Sigmoid colon (tissue), 4 donors: ENCODE measurements at regions not wholly inside any gene's neighbourhood (a gene's known extent, or its start where the extent isn't known, plus 50 kb on each side); places are given as distances from the start of the nearest gene placed in this dataset.

Experiments used
- CTCF ChIP-seq, 4 experiments: fragments of 450-650 bp in 3 of 4; fragments of 200-600 bp in 1 of 4; IDR thresholded peaks; one replicate each; pipeline ENCODE4 v1.5.1; 2016 to 2019; ENCODE audit warnings: antibody characterized with exemption in 4 of 4, mild to moderate bottlenecking in 3 of 4, moderate library complexity in 2 of 4
- EP300 ChIP-seq, 4 donors: sonication (generic); formaldehyde crosslinking; IDR thresholded peaks; one replicate each; pipeline ENCODE4 v1.6.1; 2017; ENCODE audit warnings: antibody characterized with exemption in 4 of 4
- POLR2A ChIP-seq, 2 donors: fragments of 450-650 bp; IDR thresholded peaks; one replicate each; pipeline ENCODE4 v1.6.1; 2016; ENCODE audit warnings: antibody characterized with exemption in 2 of 2, mild to moderate bottlenecking in 2 of 2, moderate library complexity in 2 of 2

GRCh38 chr3:31210068-31210645, 315.7 kb upstream of the GADL1 start:
- TF ChIP-seq CTCF (IDR thresholded peaks at IDR 0.05) (no peak), POLR2A (IDR thresholded peaks at IDR 0.05) (no peak), EP300 (IDR thresholded peaks at IDR 0.05) (no peak)
